DND-41 (cell line): ENCODE measurements at regions not wholly inside any gene's neighbourhood (a gene's known extent, or its start where the extent isn't known, plus 50 kb on each side); places are given as distances from the start of the nearest gene placed in this dataset.

Experiments used
- ATAC-seq: fragments of 200-7000 bp; cut with Tn5 transposase; 3 replicates; pipeline ENCODE4 v1.9.1; 2021; ENCODE audit warnings: low read depth; ENCODE audit not compliant: insufficient read depth
- DNase-seq: peaks from one replicate; pipeline ENCODE4 v3.0.0-alpha.2; 2020
- H2AFZ ChIP-seq: 2 replicates; pipeline ENCODE4 v1.6.0; 2012; ENCODE audit warnings: low read depth, low read length
- H3K27ac ChIP-seq: 2 replicates; pipeline ENCODE4 v1.5.1; 2012; ENCODE audit warnings: low read length, inconsistent platforms
- H3K27me3 ChIP-seq: fragments of 200-600 bp; sonication (generic); 2 replicates; pipeline ENCODE4 v1.6.0; 2012; ENCODE audit warnings: low read length, mild to moderate bottlenecking, inconsistent platforms; ENCODE audit not compliant: insufficient read depth, poor library complexity
- H3K36me3 ChIP-seq: 2 replicates; pipeline ENCODE4 v1.5.1; 2012; ENCODE audit warnings: low read length, inconsistent platforms; ENCODE audit not compliant: insufficient read depth
- H3K4me1 ChIP-seq: 2 replicates; pipeline ENCODE4 v1.5.1; 2012; ENCODE audit warnings: mild to moderate bottlenecking, low read length; ENCODE audit not compliant: insufficient read depth
- H3K4me2 ChIP-seq: 2 replicates; pipeline ENCODE4 v1.6.0; 2012; ENCODE audit warnings: mild to moderate bottlenecking, moderate library complexity, low read length, inconsistent platforms; ENCODE audit not compliant: insufficient read depth
- H3K4me3 ChIP-seq, 2 experiments: fragments of 200-600 bp in 1 of 2; shearing (Covaris generic) in 1 of 2; 2 replicates each; pipeline ENCODE4 v1.5.1; 2012 to 2016; ENCODE audit warnings: inconsistent platforms in 2 of 2, low read length in 2 of 2, mild to moderate bottlenecking in 2 of 2, low read depth in 1 of 2, moderate library complexity in 1 of 2
- H3K79me2 ChIP-seq: 2 replicates; pipeline ENCODE4 v1.6.0; 2012; ENCODE audit warnings: low read length, inconsistent platforms; ENCODE audit not compliant: insufficient read depth
- H3K9ac ChIP-seq: 2 replicates; pipeline ENCODE4 v1.6.0; 2012; ENCODE audit warnings: low read depth, mild to moderate bottlenecking, inconsistent platforms, low read length, moderate library complexity
- H3K9me3 ChIP-seq: 2 replicates; pipeline ENCODE4 v1.5.1; 2012; ENCODE audit warnings: low read length, moderate library complexity, mild to moderate bottlenecking, inconsistent platforms; ENCODE audit not compliant: insufficient read depth, severe bottlenecking
- H4K20me1 ChIP-seq: 2 replicates; pipeline ENCODE4 v1.6.0; 2012; ENCODE audit warnings: low read length; ENCODE audit not compliant: insufficient read depth
- CTCF ChIP-seq: IDR thresholded peaks from 2 replicates; pipeline ENCODE4 v1.5.1; 2012; ENCODE audit warnings: borderline replicate concordance, low read length, moderate library complexity, mild to moderate bottlenecking; ENCODE audit not compliant: poor library complexity, severe bottlenecking; ENCODE audit errors: extremely low read depth
- EZH2 ChIP-seq: IDR thresholded peaks from 3 replicates; pipeline ENCODE4 v1.6.1; 2012; ENCODE audit warnings: borderline replicate concordance, low read depth, mild to moderate bottlenecking, moderate library complexity, low read length, inconsistent platforms; ENCODE audit not compliant: severe bottlenecking

- Histone ChIP-seq H3K9me3 (no peaks in the 10 kb centered on the region), H3K27me3 (peaks cover 4% of the 10 kb centered on the region), H3K79me2 (no peaks in the 10 kb centered on the region), H4K20me1 (no peaks in the 10 kb centered on the region; the same call in 1 of the 2 replicates), H3K36me3 (no peaks in the 10 kb centered on the region), H2AFZ (no peak overlapping the region), H3K4me3 (no peak overlapping the region), H3K4me2 (no peak overlapping the region), H3K9ac (no peak overlapping the region), H3K27ac (no peak overlapping the region), H3K4me1 (no peaks in the 10 kb centered on the region)
- TF ChIP-seq EZH2 = no peak
- TF ChIP-seq CTCF = no peak
- no peak for ATAC-seq
- no peak for DNase-seq
Measured at GRCh38 chr17:74001145-74001544, 202.3 kb upstream of the RPL38 start.

GRCh38 chr17:74002241-74002640 lies 201.2 kb upstream of the RPL38 start:
- DNase-seq (no peak), ATAC-seq (no peak)
- Histone ChIP-seq H3K36me3 (no peaks in the 10 kb centered on the region), H3K9me3 (no peaks in the 10 kb centered on the region), H3K4me2 (no peak overlapping the region), H3K4me3 (no peak overlapping the region), H2AFZ (no peak overlapping the region), H3K27ac (no peak overlapping the region), H4K20me1 (no peaks in the 10 kb centered on the region; the same call in 1 of the 2 replicates), H3K79me2 (no peaks in the 10 kb centered on the region), H3K4me1 (no peaks in the 10 kb centered on the region), H3K27me3 (peaks cover 4% of the 10 kb centered on the region), H3K9ac (no peak overlapping the region)
- TF ChIP-seq EZH2 = no peak
- TF ChIP-seq CTCF = no peak

GRCh38 chr17:74004056-74004455 lies 199.4 kb upstream of the RPL38 start:
- no peak for DNase-seq
- Histone ChIP-seq H3K4me3 (no peak overlapping the region), H3K9me3 (no peaks in the 10 kb centered on the region), H2AFZ (no peak overlapping the region), H3K27me3 (peaks cover 4% of the 10 kb centered on the region), H3K4me1 (no peaks in the 10 kb centered on the region), H3K4me2 (no peak overlapping the region), H4K20me1 (no peaks in the 10 kb centered on the region; the same call in 1 of the 2 replicates), H3K9ac (no peak overlapping the region), H3K79me2 (no peaks in the 10 kb centered on the region), H3K27ac (no peak overlapping the region), H3K36me3 (no peaks in the 10 kb centered on the region)
- ATAC-seq = no peak
- no peak for TF ChIP-seq CTCF
- no peak for TF ChIP-seq EZH2

- Histone ChIP-seq H3K4me3 (no peak overlapping the region), H3K4me1 (no peaks in the 10 kb centered on the region), H3K36me3 (no peaks in the 10 kb centered on the region), H2AFZ (no peak overlapping the region), H3K9me3 (no peaks in the 10 kb centered on the region), H3K9ac (no peak overlapping the region), H3K27ac (no peak overlapping the region), H4K20me1 (no peaks in the 10 kb centered on the region; the same call in 1 of the 2 replicates), H3K79me2 (no peaks in the 10 kb centered on the region), H3K27me3 (peaks cover 11% of the 10 kb centered on the region), H3K4me2 (no peak overlapping the region)
- TF ChIP-seq CTCF (no peak), EZH2 (no peak)
- ATAC-seq (no peak), DNase-seq (no peak)
Measured at GRCh38 chr17:74005790-74006189, 197.7 kb upstream of the RPL38 start.
